Stomach (tissue), 4 donors: ENCODE measurements at regions not wholly inside any gene's neighbourhood (a gene's known extent, or its start where the extent isn't known, plus 50 kb on each side); places are given as distances from the start of the nearest gene placed in this dataset.

Experiments
- CTCF ChIP-seq, 7 experiments: fragments of 450-650 bp in 4 of 7; fragments of 200-600 bp in 3 of 7; sonication (generic) in 3 of 7; IDR thresholded peaks; one replicate each; pipeline ENCODE4 v1.5.1; 2016 to 2019; ENCODE audit warnings: antibody characterized with exemption in 7 of 7, control low read depth in 2 of 7, mild to moderate bottlenecking in 1 of 7
- EP300 ChIP-seq: sonication (generic); formaldehyde crosslinking; IDR thresholded peaks from one replicate; pipeline ENCODE4 v1.6.1; 2017; ENCODE audit warnings: antibody characterized with exemption
- POLR2A ChIP-seq, 4 donors: fragments of 450-650 bp; IDR thresholded peaks; one replicate each; pipeline ENCODE4 v1.6.1; 2016; ENCODE audit warnings: antibody characterized with exemption in 4 of 4, control low read depth in 2 of 4, mild to moderate bottlenecking in 1 of 4, moderate library complexity in 1 of 4
- POLR2AphosphoS5 ChIP-seq, 3 donors: sonication (generic); formaldehyde crosslinking; IDR thresholded peaks; one replicate each; pipeline ENCODE4 v1.6.1; 2016; ENCODE audit warnings: antibody characterized with exemption in 3 of 3

GRCh38 chr16:73212431-73212830, 164.5 kb upstream of the ZFHX3 start:
- TF ChIP-seq CTCF (IDR thresholded peaks at IDR 0.05) (no peak), POLR2AphosphoS5 (IDR thresholded peaks at IDR 0.05) (no peak), POLR2A (IDR thresholded peaks at IDR 0.05) (no peak), EP300 (no peak)
